Activated CD8-positive, alpha-beta T cell treated with anti-CD3 and anti-CD28 coated beads for 36 hours (primary cell): ENCODE measurements at regions not wholly inside any gene's neighbourhood (a gene's known extent, or its start where the extent isn't known, plus 50 kb on each side); places are given as distances from the start of the nearest gene placed in this dataset.

ENCODE experiments used
- ATAC-seq: fragments of 200-7000 bp; cut with Tn5 transposase; one replicate; pipeline ENCODE4 v1.10.0; 2021; ENCODE audit warnings: mild to moderate bottlenecking, moderate library complexity
- CTCF ChIA-PET: fragments of 350-600 bp; sonication (Branson Sonifier 250); formaldehyde crosslinking; loops from one replicate; lab custom pipeline; 2021; ENCODE audit warnings: antibody characterized with exemption; lab: Charles Lee
- POLR2A ChIA-PET: fragments of 350-600 bp; sonication (Branson Sonifier 250); formaldehyde crosslinking; loops from one replicate; lab custom pipeline; 2021; ENCODE audit warnings: antibody characterized with exemption; lab: Charles Lee
- DNase-seq: peaks from one replicate; pipeline ENCODE4 v3.0.0-alpha.2; 2020
- H3K27ac Mint-ChIP-seq: one replicate; pipeline ENCODE4 v1.8.0; 2021; ENCODE audit warnings: mild to moderate bottlenecking, mixed read lengths
- H3K27me3 Mint-ChIP-seq: one replicate; pipeline ENCODE4 v1.8.0; 2021; ENCODE audit warnings: mixed read lengths
- H3K36me3 Mint-ChIP-seq: one replicate; pipeline ENCODE4 v1.8.0; 2021; ENCODE audit warnings: low read depth, mixed read lengths
- H3K4me1 Mint-ChIP-seq: one replicate; pipeline ENCODE4 v1.8.0; 2021; ENCODE audit warnings: low read depth, mixed read lengths
- H3K4me3 Mint-ChIP-seq: one replicate; pipeline ENCODE4 v1.8.0; 2021; ENCODE audit warnings: mild to moderate bottlenecking, moderate library complexity, mixed read lengths
- H3K9me3 Mint-ChIP-seq: one replicate; pipeline ENCODE4 v1.8.0; 2021; ENCODE audit warnings: mixed read lengths
- intact Hi-C: fragments of 100-400 bp; cut with micrococcal nuclease; formaldehyde crosslinking; loops from one replicate; pipeline ENCODE4 v1.10.0; 2022
- TF ChIP-seq, protein P1 (sequence below): fragments of 200-600 bp; IDR thresholded peaks from one replicate; pipeline ENCODE4 v1.8.0; 2022; ENCODE audit warnings: antibody characterized with exemption, mild to moderate bottlenecking

GRCh38 chr5:91283326-91283725, 99.8 kb downstream of the ARRDC3 start:
- no peaks in the 10 kb centered on the region for H3K27me3 Mint-ChIP-seq
- peaks cover 43% of the 10 kb centered on the region for H3K4me1 Mint-ChIP-seq
- ATAC-seq (no peak), DNase-seq (no peak)
- TF ChIP-seq, protein P1, sequence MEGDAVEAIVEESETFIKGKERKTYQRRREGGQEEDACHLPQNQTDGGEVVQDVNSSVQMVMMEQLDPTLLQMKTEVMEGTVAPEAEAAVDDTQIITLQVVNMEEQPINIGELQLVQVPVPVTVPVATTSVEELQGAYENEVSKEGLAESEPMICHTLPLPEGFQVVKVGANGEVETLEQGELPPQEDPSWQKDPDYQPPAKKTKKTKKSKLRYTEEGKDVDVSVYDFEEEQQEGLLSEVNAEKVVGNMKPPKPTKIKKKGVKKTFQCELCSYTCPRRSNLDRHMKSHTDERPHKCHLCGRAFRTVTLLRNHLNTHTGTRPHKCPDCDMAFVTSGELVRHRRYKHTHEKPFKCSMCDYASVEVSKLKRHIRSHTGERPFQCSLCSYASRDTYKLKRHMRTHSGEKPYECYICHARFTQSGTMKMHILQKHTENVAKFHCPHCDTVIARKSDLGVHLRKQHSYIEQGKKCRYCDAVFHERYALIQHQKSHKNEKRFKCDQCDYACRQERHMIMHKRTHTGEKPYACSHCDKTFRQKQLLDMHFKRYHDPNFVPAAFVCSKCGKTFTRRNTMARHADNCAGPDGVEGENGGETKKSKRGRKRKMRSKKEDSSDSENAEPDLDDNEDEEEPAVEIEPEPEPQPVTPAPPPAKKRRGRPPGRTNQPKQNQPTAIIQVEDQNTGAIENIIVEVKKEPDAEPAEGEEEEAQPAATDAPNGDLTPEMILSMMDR: no peak
- ChIA-PET POLR2A (interaction anchor here (1.2 kb wide), 1 partner anchor 28 kb away, joined by 3 read pairs; no protein-coding TSS in a partner anchor), CTCF (interaction anchor here (0.9 to 1.4 kb wide), 2 partner anchors 23 to 101 kb away, joined by 3 to 8 read pairs; no protein-coding TSS in a partner anchor)
- H3K36me3 Mint-ChIP-seq: peaks cover 21% of the 10 kb centered on the region
- H3K27ac Mint-ChIP-seq: no peak overlapping the region
- intact Hi-C loops: no loop called here
- peaks cover 30% of the 10 kb centered on the region for H3K9me3 Mint-ChIP-seq
- H3K4me3 Mint-ChIP-seq: no peak overlapping the region

- Mint-ChIP-seq H3K9me3 (peaks cover 30% of the 10 kb centered on the region), H3K36me3 (peaks cover 21% of the 10 kb centered on the region), H3K4me1 (peaks cover 45% of the 10 kb centered on the region), H3K27ac (peak overlapping the region; percentile 62), H3K4me3 (no peak overlapping the region), H3K27me3 (no peaks in the 10 kb centered on the region)
- TF ChIP-seq, protein P1: no peak
- intact Hi-C loops: no loop called here
- CTCF ChIA-PET: interaction anchor here (1.0 to 1.4 kb wide), 3 partner anchors 9 to 102 kb away, joined by 3 to 8 read pairs (median 4); no protein-coding TSS in a partner anchor
- ATAC-seq (no peak), DNase-seq (no peak)
- POLR2A ChIA-PET: interaction anchor here (1.2 to 1.6 kb wide), 2 partner anchors 29 to 98 kb away, joined by 3 to 4 read pairs; no protein-coding TSS in a partner anchor
These were observed 100.9 kb downstream of the ARRDC3 start for GRCh38 chr5:91282210-91282609.

- Mint-ChIP-seq H3K4me3 (peak overlapping the region; percentile 85), H3K4me1 (peaks cover 45% of the 10 kb centered on the region)
These were observed 101.7 kb downstream of the ARRDC3 start for GRCh38 chr5:91281401-91281800.

GRCh38 chr5:91280362-91281269, 102.5 kb downstream of the ARRDC3 start:
- CTCF ChIA-PET: interaction anchor here (0.9 to 3.0 kb wide), 13 partner anchors 9 to 348 kb away, joined by 3 to 25 read pairs (median 4); partner anchors contain the start of gene ARRDC3
- DNase-seq (peak; percentile 93), ATAC-seq (peak; percentile 81)
- H3K9me3 Mint-ChIP-seq: peaks cover 28% of the 10 kb centered on the region
- H3K4me1 Mint-ChIP-seq: peaks cover 47% of the 10 kb centered on the region
- intact Hi-C loops: loop anchor here (2.0 kb wide), 2 partner anchors 34 to 102 kb away; partner anchors contain the start of gene ARRDC3
- TF ChIP-seq, protein P1: no peak
- peak overlapping the region; percentile 85 for H3K4me3 Mint-ChIP-seq
- POLR2A ChIA-PET: interaction anchor here (0.6 to 2.6 kb wide), 14 partner anchors 9 to 106 kb away, joined by 3 to 40 read pairs (median 5); partner anchors contain the start of gene ARRDC3
- peak overlapping the region; percentile 98 for H3K27ac Mint-ChIP-seq
- no peaks in the 10 kb centered on the region for H3K27me3 Mint-ChIP-seq
- peaks cover 21% of the 10 kb centered on the region for H3K36me3 Mint-ChIP-seq

More at GRCh38 chr5:91281401-91281800, 101.7 kb downstream of the ARRDC3 start:
- Mint-ChIP-seq H3K27me3 (no peaks in the 10 kb centered on the region), H3K9me3 (peaks cover 30% of the 10 kb centered on the region), H3K36me3 (peaks cover 21% of the 10 kb centered on the region), H3K27ac (peak overlapping the region; percentile 98)
- TF ChIP-seq, protein P1: no peak
- intact Hi-C loops: loop anchor here (2.0 kb wide), 2 partner anchors 33 to 101 kb away; partner anchors contain the start of gene ARRDC3
- no peak for DNase-seq
- ChIA-PET CTCF (interaction anchor here (1.0 to 3.0 kb wide), 7 partner anchors 10 to 349 kb away, joined by 3 to 25 read pairs (median 5); partner anchors contain the start of gene ARRDC3), POLR2A (interaction anchor here (0.8 to 2.6 kb wide), 7 partner anchors 12 to 102 kb away, joined by 3 to 40 read pairs (median 5); partner anchors contain the start of gene ARRDC3)
- ATAC-seq: no peak
